ENCODE measurements at regions not wholly inside any gene's neighbourhood (a gene's known extent, or its start where the extent isn't known, plus 50 kb on each side); places are given as distances from the start of the nearest gene placed in this dataset.

GRCh38 chr17:63113167-63113566 is 147.1 kb downstream of the TANC2 start:
- Histone ChIP-seq H3K9me3 (no peaks in the 10 kb centered on the region), H3K4me3 (replicated peaks in 1 of 3) (no peak overlapping the region), H3K36me3 (no peaks in the 10 kb centered on the region), H3K4me1 (no peaks in the 10 kb centered on the region), H3K27ac (no peak overlapping the region), H3K27me3 (no peaks in the 10 kb centered on the region)
- intact Hi-C loops (cut with DNase I), result no loop called here
- 86 to 87% methylated on average over 4 of the region's 4 CpGs for WGBS, 2 donors
- DNase-seq, result no peak
- TF ChIP-seq POLR2A (IDR thresholded peaks at IDR 0.05) (no peak), CTCF (IDR thresholded peaks at IDR 0.05) (no peak)

GRCh38 chr17:63116228-63116627 is 150.2 kb downstream of the TANC2 start:
- 53 to 64% methylated on average over 4 of the region's 4 CpGs for WGBS, 2 donors

GRCh38 chr17:63116967-63117830 is 151.2 kb downstream of the TANC2 start:
- Histone ChIP-seq H3K4me1 (no peaks in the 10 kb centered on the region), H3K4me3 (replicated peaks in 1 of 3) (no peak overlapping the region), H3K9me3 (no peaks in the 10 kb centered on the region), H3K36me3 (no peaks in the 10 kb centered on the region), H3K27ac (no peak overlapping the region), H3K27me3 (no peaks in the 10 kb centered on the region)
- intact Hi-C loops (cut with DNase I), result no loop called here
- no peak for DNase-seq
- 95 to 96% methylated on average over 8 of the region's 8 CpGs for WGBS, 2 donors
- TF ChIP-seq CTCF (IDR thresholded peaks at IDR 0.05), result no peak

More at GRCh38 chr17:63116228-63116627, 150.2 kb downstream of the TANC2 start:
- no peak overlapping the region for H3K4me3 ChIP-seq (replicated peaks in 1 of 3)
- H3K9me3 ChIP-seq, result no peaks in the 10 kb centered on the region
- no peak overlapping the region for H3K27ac ChIP-seq
- intact Hi-C loops (cut with DNase I), result no loop called here
- TF ChIP-seq CTCF (IDR thresholded peaks at IDR 0.05) (no peak), POLR2A (IDR thresholded peaks at IDR 0.05) (no peak)
- no peaks in the 10 kb centered on the region for H3K27me3 ChIP-seq
- no peak for DNase-seq
- H3K36me3 ChIP-seq, result no peaks in the 10 kb centered on the region
- H3K4me1 ChIP-seq, result no peaks in the 10 kb centered on the region

- no peaks in the 10 kb centered on the region for H3K9me3 ChIP-seq
- DNase-seq, result no peak
- H3K36me3 ChIP-seq, result no peaks in the 10 kb centered on the region
- no peaks in the 10 kb centered on the region for H3K27me3 ChIP-seq
- H3K4me1 ChIP-seq, result no peaks in the 10 kb centered on the region
- H3K4me3 ChIP-seq (replicated peaks in 1 of 3), result no peak overlapping the region
- intact Hi-C loops (cut with DNase I), result no loop called here
- no peak for TF ChIP-seq CTCF (IDR thresholded peaks at IDR 0.05)
- no peak for TF ChIP-seq POLR2A (IDR thresholded peaks at IDR 0.05)
- 97 to 98% methylated on average over 2 of the region's 2 CpGs for WGBS, 2 donors
- H3K27ac ChIP-seq, result no peak overlapping the region
Observed at GRCh38 chr17:63120406-63120805, 154.4 kb downstream of the TANC2 start.

- DNase-seq, result no peak
- Histone ChIP-seq H3K4me3 (replicated peaks in 1 of 3) (no peak overlapping the region), H3K27ac (no peak overlapping the region), H3K4me1 (no peaks in the 10 kb centered on the region), H3K36me3 (no peaks in the 10 kb centered on the region), H3K27me3 (no peaks in the 10 kb centered on the region), H3K9me3 (no peaks in the 10 kb centered on the region)
- WGBS, 2 donors, result 92 to 94% methylated on average over 7 of the region's 7 CpGs
- intact Hi-C loops (cut with DNase I), result no loop called here
- TF ChIP-seq CTCF (IDR thresholded peaks at IDR 0.05), result no peak
- no peak for TF ChIP-seq POLR2A (IDR thresholded peaks at IDR 0.05)
Observed at GRCh38 chr17:63124536-63124935, 158.5 kb downstream of the TANC2 start.

All from thyroid gland (tissue), 4 donors.